ENCODE measurements at regions not wholly inside any gene's neighbourhood (a gene's known extent, or its start where the extent isn't known, plus 50 kb on each side); places are given as distances from the start of the nearest gene placed in this dataset.

DNA sequence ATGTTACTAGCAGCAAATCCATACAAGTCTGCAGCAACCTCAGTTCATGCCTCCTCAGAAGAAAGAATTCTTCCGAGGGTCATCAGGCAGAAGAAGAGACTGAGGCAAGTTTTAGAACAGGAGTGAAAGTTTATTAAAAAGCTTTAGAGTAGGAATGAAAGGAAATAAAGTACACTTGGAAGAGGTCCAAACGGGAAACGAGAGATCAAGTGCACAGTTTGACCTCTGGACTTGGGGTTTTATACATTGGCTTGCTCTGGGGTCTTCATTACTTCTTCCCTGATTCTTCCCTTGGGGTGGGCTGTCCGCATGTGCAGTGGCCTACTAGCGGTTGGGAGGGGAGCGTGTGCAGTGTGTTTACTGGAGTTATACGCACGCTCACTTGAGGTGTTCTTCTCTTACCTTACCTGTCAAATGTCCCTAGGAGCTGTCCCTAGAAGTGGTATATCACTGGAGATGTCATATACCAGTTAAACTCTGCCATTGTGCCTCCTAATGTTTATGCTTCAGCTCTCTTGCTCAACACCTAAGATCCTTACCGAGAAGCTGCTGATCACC is 372.8 kb upstream of the KITLG start:
- TF ChIP-seq, protein P1, sequence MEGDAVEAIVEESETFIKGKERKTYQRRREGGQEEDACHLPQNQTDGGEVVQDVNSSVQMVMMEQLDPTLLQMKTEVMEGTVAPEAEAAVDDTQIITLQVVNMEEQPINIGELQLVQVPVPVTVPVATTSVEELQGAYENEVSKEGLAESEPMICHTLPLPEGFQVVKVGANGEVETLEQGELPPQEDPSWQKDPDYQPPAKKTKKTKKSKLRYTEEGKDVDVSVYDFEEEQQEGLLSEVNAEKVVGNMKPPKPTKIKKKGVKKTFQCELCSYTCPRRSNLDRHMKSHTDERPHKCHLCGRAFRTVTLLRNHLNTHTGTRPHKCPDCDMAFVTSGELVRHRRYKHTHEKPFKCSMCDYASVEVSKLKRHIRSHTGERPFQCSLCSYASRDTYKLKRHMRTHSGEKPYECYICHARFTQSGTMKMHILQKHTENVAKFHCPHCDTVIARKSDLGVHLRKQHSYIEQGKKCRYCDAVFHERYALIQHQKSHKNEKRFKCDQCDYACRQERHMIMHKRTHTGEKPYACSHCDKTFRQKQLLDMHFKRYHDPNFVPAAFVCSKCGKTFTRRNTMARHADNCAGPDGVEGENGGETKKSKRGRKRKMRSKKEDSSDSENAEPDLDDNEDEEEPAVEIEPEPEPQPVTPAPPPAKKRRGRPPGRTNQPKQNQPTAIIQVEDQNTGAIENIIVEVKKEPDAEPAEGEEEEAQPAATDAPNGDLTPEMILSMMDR (IDR thresholded peaks at IDR 0.05) = no peak
- no peak for TF ChIP-seq POLR2AphosphoS5 (IDR thresholded peaks at IDR 0.05)

Data from gastroesophageal sphincter (tissue), 3 donors.